ENCODE measurements at regions not wholly inside any gene's neighbourhood (a gene's known extent, or its start where the extent isn't known, plus 50 kb on each side); places are given as distances from the start of the nearest gene placed in this dataset.

GRCh38 chr16:35197656-35198055, 1738.2 kb downstream of the TP53TG3F start:
- Histone ChIP-seq H3K9me3 (ENCODE audit: insufficient read depth, low read length) (no peaks in the 10 kb centered on the region; the same call in 1 of the 2 replicates), H3K36me3 (ENCODE audit: insufficient read depth, insufficient read length, low read length) (no peaks in the 10 kb centered on the region)

GRCh38 chr16:35198223-35199199, 1739.1 kb downstream of the TP53TG3F start:
- TF ChIP-seq ZNF274 (IDR thresholded peaks at IDR 0.05; ENCODE audit: low read depth, low read length) (no peak), YY1 (IDR thresholded peaks at IDR 0.05; ENCODE audit: insufficient read depth, insufficient read length) (no peak), SUZ12 (IDR thresholded peaks at IDR 0.05; ENCODE audit: extremely low read depth, insufficient read depth, insufficient read length) (no peak)
- Histone ChIP-seq H3K9me3 (ENCODE audit: insufficient read depth, low read length) (no peaks in the 10 kb centered on the region; the same call in 1 of the 2 replicates), H3K27me3 (ENCODE audit: insufficient read depth, insufficient read length) (peaks cover 38% of the 10 kb centered on the region), H3K9ac (ENCODE audit: insufficient read length, low read depth) (no peak overlapping the region), H3K4me3 (ENCODE audit: insufficient read length, low read depth) (no peak overlapping the region), H3K36me3 (ENCODE audit: insufficient read depth, insufficient read length, low read length) (no peaks in the 10 kb centered on the region), H3K4me1 (ENCODE audit: insufficient read depth, insufficient read length) (no peaks in the 10 kb centered on the region)
- DNase-seq (ENCODE audit: low read depth, low spot score): no peak

More at GRCh38 chr16:35197656-35198055, 1738.2 kb downstream of the TP53TG3F start:
- Histone ChIP-seq H3K9ac (ENCODE audit: insufficient read length, low read depth) (no peak overlapping the region), H3K4me3 (ENCODE audit: insufficient read length, low read depth) (no peak overlapping the region), H3K4me1 (ENCODE audit: insufficient read depth, insufficient read length) (no peaks in the 10 kb centered on the region), H3K27me3 (ENCODE audit: insufficient read depth, insufficient read length) (peaks cover 34% of the 10 kb centered on the region)
- TF ChIP-seq ZNF274 (IDR thresholded peaks at IDR 0.05; ENCODE audit: low read depth, low read length) (no peak), SUZ12 (IDR thresholded peaks at IDR 0.05; ENCODE audit: extremely low read depth, insufficient read depth, insufficient read length) (no peak), YY1 (IDR thresholded peaks at IDR 0.05; ENCODE audit: insufficient read depth, insufficient read length) (no peak)
- no peak for DNase-seq (ENCODE audit: low read depth, low spot score)

- Histone ChIP-seq H3K4me1 (ENCODE audit: insufficient read depth, insufficient read length) (no peaks in the 10 kb centered on the region), H3K4me3 (ENCODE audit: insufficient read length, low read depth) (no peak overlapping the region), H3K9me3 (ENCODE audit: insufficient read depth, low read length) (no peaks in the 10 kb centered on the region), H3K9ac (ENCODE audit: insufficient read length, low read depth) (no peak overlapping the region), H3K36me3 (ENCODE audit: insufficient read depth, insufficient read length, low read length) (no peaks in the 10 kb centered on the region), H3K27me3 (ENCODE audit: insufficient read depth, insufficient read length) (peaks cover 34% of the 10 kb centered on the region)
- no peak for DNase-seq (ENCODE audit: low read depth, low spot score)
- TF ChIP-seq ZNF274 (IDR thresholded peaks at IDR 0.05; ENCODE audit: low read depth, low read length) (no peak), YY1 (IDR thresholded peaks at IDR 0.05; ENCODE audit: insufficient read depth, insufficient read length) (no peak), SUZ12 (IDR thresholded peaks at IDR 0.05; ENCODE audit: extremely low read depth, insufficient read depth, insufficient read length) (no peak)
Measured at GRCh38 chr16:35200662-35201061, 1741.2 kb downstream of the TP53TG3F start.

DNA sequence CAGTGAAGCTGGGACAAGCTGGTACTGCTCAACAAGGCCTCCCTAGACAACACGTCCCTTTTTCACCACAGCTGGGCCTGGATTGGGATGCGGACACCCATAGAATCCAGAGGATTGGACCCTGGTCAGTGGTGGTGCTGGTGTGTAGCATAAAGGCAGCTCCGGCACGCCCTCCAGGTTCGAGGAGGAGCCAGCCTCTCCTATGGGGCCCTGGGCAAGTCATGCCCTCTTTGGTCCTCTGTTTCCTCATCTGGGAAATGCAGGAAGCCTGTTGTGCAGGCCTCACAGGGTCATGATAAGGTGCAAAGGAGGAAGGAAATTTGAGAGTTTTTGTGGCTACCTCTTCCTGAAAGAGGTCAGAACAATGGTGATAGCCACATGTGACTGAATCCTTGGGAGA, 1741.7 kb downstream of the TP53TG3F start:
- H3K27me3 ChIP-seq (ENCODE audit: insufficient read depth, insufficient read length): peaks cover 33% of the 10 kb centered on the region
- no peaks in the 10 kb centered on the region for H3K36me3 ChIP-seq (ENCODE audit: insufficient read depth, insufficient read length, low read length)
- TF ChIP-seq SUZ12 (IDR thresholded peaks at IDR 0.05; ENCODE audit: extremely low read depth, insufficient read depth, insufficient read length): no peak
- no peak for TF ChIP-seq ZNF274 (IDR thresholded peaks at IDR 0.05; ENCODE audit: low read depth, low read length)
- TF ChIP-seq YY1 (IDR thresholded peaks at IDR 0.05; ENCODE audit: insufficient read depth, insufficient read length): no peak
- no peak overlapping the region for H3K4me3 ChIP-seq (ENCODE audit: insufficient read length, low read depth)
- H3K9me3 ChIP-seq (ENCODE audit: insufficient read depth, low read length): no peaks in the 10 kb centered on the region
- no peaks in the 10 kb centered on the region for H3K4me1 ChIP-seq (ENCODE audit: insufficient read depth, insufficient read length)
- no peak overlapping the region for H3K9ac ChIP-seq (ENCODE audit: insufficient read length, low read depth)
- no peak for DNase-seq (ENCODE audit: low read depth, low spot score)

GRCh38 chr16:35203636-35204035, 1744.2 kb downstream of the TP53TG3F start:
- H3K9ac ChIP-seq (ENCODE audit: insufficient read length, low read depth): no peak overlapping the region
- no peaks in the 10 kb centered on the region for H3K36me3 ChIP-seq (ENCODE audit: insufficient read depth, insufficient read length, low read length)
- H3K4me3 ChIP-seq (ENCODE audit: insufficient read length, low read depth): no peak overlapping the region
- H3K27me3 ChIP-seq (ENCODE audit: insufficient read depth, insufficient read length): peaks cover 24% of the 10 kb centered on the region
- H3K9me3 ChIP-seq (ENCODE audit: insufficient read depth, low read length): no peaks in the 10 kb centered on the region
- no peaks in the 10 kb centered on the region for H3K4me1 ChIP-seq (ENCODE audit: insufficient read depth, insufficient read length)
- TF ChIP-seq YY1 (IDR thresholded peaks at IDR 0.05; ENCODE audit: insufficient read depth, insufficient read length) (no peak), SUZ12 (IDR thresholded peaks at IDR 0.05; ENCODE audit: extremely low read depth, insufficient read depth, insufficient read length) (no peak), ZNF274 (IDR thresholded peaks at IDR 0.05; ENCODE audit: low read depth, low read length) (no peak)
- DNase-seq (ENCODE audit: low read depth, low spot score): no peak

DNA sequence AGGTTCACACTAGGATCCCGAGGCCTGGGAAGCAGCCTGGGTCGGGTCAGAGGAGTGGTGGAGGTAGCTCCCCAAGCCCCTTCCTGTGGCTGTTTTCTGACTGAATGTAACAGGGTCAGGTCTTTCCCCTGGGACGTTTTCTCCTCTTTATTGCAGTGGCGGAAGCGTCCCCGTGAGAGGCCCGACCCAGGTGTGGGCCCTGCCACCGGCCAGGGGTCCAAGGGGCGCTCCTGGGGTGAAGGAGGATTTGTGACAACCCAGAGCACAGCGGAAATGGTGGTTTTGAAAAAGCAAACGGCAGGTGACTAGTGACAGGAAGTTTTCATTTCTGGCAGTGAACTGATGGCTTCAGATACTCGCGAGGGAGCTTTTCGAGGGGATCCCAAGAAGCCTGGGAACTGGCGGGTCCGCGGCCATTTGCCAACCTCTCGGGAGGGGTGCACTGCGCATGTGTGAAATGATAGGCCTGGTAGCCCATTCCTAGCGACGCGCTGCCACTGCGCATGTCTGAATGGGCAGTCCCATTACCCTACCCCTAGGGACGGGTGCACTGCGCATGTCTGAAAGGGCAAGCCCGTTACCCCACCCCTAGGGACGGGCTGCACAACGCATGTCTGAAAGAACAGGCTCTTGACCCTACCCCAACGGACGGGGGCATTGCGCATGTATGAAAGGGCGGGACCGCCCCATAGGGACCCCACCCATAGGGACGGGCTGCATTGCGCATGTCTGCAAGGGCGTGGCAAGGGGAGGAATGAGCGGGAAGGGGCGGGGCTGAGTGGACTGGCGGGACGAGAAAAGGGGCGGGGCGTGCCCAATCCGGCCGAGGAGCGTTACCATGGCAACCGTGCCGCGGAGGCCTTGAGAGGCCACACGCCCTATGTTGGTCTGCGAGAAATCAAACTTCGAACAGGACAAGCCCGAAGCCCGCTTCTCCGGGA, 1747.9 kb downstream of the TP53TG3F start:
- no peak for DNase-seq (ENCODE audit: low read depth, low spot score)
- TF ChIP-seq SUZ12 (IDR thresholded peaks at IDR 0.05; ENCODE audit: extremely low read depth, insufficient read depth, insufficient read length): no peak
- no peak for TF ChIP-seq ZNF274 (IDR thresholded peaks at IDR 0.05; ENCODE audit: low read depth, low read length)
- TF ChIP-seq YY1 (IDR thresholded peaks at IDR 0.05; ENCODE audit: insufficient read depth, insufficient read length): no peak
- Histone ChIP-seq H3K4me3 (ENCODE audit: insufficient read length, low read depth) (no peak overlapping the region), H3K36me3 (ENCODE audit: insufficient read depth, insufficient read length, low read length) (no peaks in the 10 kb centered on the region), H3K9ac (ENCODE audit: insufficient read length, low read depth) (no peak overlapping the region), H3K9me3 (ENCODE audit: insufficient read depth, low read length) (no peaks in the 10 kb centered on the region), H3K27me3 (ENCODE audit: insufficient read depth, insufficient read length) (peaks cover 11% of the 10 kb centered on the region), H3K4me1 (ENCODE audit: insufficient read depth, insufficient read length) (no peaks in the 10 kb centered on the region)

All from NT2/D1 (cell line).